ENCODE measurements at regions not wholly inside any gene's neighbourhood (a gene's known extent, or its start where the extent isn't known, plus 50 kb on each side); places are given as distances from the start of the nearest gene placed in this dataset.
A peak's percentile ranks its signal among the peaks of the same experiment; 100 is the strongest.

DNA sequence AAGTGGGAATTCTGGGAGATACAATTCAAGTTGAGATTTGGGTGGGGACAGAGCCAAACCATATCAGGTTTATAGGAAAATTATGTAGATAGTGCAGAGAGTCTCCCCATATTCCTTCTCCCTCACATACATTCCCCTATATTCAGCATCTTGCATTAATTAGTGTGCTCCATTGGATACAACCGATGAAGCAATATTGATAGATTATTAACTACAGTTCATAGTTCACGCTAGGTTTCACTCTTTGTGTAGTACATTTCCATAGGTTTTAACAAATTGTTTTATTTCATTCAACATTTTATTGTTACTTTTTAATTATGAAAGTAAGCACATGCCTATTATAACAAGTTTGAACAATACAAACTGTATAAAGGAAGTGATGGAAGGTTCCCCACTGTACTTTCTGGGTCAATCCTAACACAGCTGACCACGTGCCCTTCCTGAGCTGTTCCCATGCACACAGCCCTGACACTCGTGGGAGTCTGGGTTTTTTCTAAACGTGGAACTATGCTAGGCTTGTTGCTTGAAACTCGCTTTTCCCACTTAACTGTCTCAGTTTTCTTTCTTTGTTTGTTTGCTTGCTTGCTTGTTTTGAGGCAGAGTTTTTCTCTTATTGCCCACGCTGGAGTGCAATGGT, 116.8 kb upstream of the TMPRSS2 start:
- Histone ChIP-seq H4K91ac (ENCODE audit: low read depth, low read length, poor library complexity) (no peak overlapping the region), H3K14ac (ENCODE audit: low read length) (no peak overlapping the region), H3K4me1 (ENCODE audit: control insufficient read depth in 2 of 2, insufficient read depth in 1 of 2, low read depth in 1 of 2, low read length in 2 of 2) (no peaks in the 10 kb centered on the region), H2BK12ac (ENCODE audit: low read length) (no peak overlapping the region), H3K4ac (ENCODE audit: low read length) (no peak overlapping the region), H2BK15ac (ENCODE audit: low read length) (no peak overlapping the region), H3K4me3 (ENCODE audit: low read length in 2 of 2) (no peak overlapping the region), H2AK5ac (ENCODE audit: low read depth, low read length) (no peak overlapping the region), H2BK120ac (ENCODE audit: low read depth, low read length) (no peak overlapping the region), H3K18ac (ENCODE audit: low read length) (no peak overlapping the region), H3K27ac (replicated peaks; ENCODE audit: low read length) (no peak overlapping the region), H2BK5ac (ENCODE audit: low read length) (no peak overlapping the region), H3K36me3 (replicated peaks in 1 of 2; ENCODE audit: control insufficient read depth in 2 of 2, insufficient read depth in 2 of 2, low read length in 2 of 2) (no peaks in the 10 kb centered on the region), H3K9ac (ENCODE audit: low read depth, low read length, poor library complexity) (no peak overlapping the region), H2AFZ (ENCODE audit: low read length) (no peak overlapping the region), H3K9me3 (replicated peaks in 1 of 2; ENCODE audit: control insufficient read depth in 2 of 2, insufficient read depth in 1 of 2, low read depth in 1 of 2, low read length in 2 of 2) (no peaks in the 10 kb centered on the region), H3K79me1 (ENCODE audit: low read depth, low read length) (no peaks in the 10 kb centered on the region), H3K23ac (ENCODE audit: low read depth, low read length, poor library complexity) (no peak overlapping the region), H4K8ac (ENCODE audit: low read depth, low read length) (no peak overlapping the region), H3K4me2 (ENCODE audit: insufficient read depth, low read length, poor library complexity, severe bottlenecking) (no peak overlapping the region), H3K27me3 (ENCODE audit: control insufficient read depth in 3 of 3, insufficient read depth in 3 of 3, low read depth in 1 of 3, low read length in 3 of 3) (no peaks in the 10 kb centered on the region)
- DNase-seq (ENCODE audit: low spot score): no peak
- no CpG with 5 or more reads among the region's 7 CpGs for WGBS, 2 donors (ENCODE audit: extremely low coverage in 2 of 2, insufficient read length in 2 of 2, insufficient replicate concordance in 1 of 2)

DNA sequence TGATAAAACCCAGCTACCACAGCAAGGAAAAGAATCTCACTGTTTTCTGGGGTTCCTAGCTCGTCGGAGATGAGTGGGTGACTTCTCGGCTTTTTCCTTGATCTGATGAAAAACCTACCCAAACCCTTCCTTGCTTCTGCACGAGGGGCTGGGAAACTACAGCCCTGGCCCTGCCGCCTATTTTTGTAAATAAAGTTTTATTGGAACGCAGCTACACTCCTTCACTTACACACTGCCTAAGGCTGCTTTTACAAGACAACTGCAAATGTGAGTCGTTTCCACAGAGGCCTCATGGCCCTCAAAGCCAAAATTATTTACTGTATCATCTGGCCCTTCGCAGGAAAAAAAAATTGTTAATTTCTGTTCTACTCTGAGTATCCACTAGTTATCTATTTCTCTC, 116.0 kb upstream of the TMPRSS2 start:
- DNase-seq (ENCODE audit: low spot score): no peak
- Histone ChIP-seq H3K36me3 (replicated peaks in 1 of 2; ENCODE audit: control insufficient read depth in 2 of 2, insufficient read depth in 2 of 2, low read length in 2 of 2) (no peaks in the 10 kb centered on the region), H2BK120ac (ENCODE audit: low read depth, low read length) (no peak overlapping the region), H2AFZ (ENCODE audit: low read length) (no peak overlapping the region), H3K79me1 (ENCODE audit: low read depth, low read length) (no peaks in the 10 kb centered on the region), H3K4me2 (ENCODE audit: insufficient read depth, low read length, poor library complexity, severe bottlenecking) (no peak overlapping the region), H4K8ac (ENCODE audit: low read depth, low read length) (no peak overlapping the region), H3K4ac (ENCODE audit: low read length) (no peak overlapping the region), H3K9me3 (replicated peaks in 1 of 2; ENCODE audit: control insufficient read depth in 2 of 2, insufficient read depth in 1 of 2, low read depth in 1 of 2, low read length in 2 of 2) (no peaks in the 10 kb centered on the region), H3K23ac (ENCODE audit: low read depth, low read length, poor library complexity) (no peak overlapping the region), H2AK5ac (ENCODE audit: low read depth, low read length) (no peak overlapping the region), H3K14ac (ENCODE audit: low read length) (no peak overlapping the region), H3K4me1 (ENCODE audit: control insufficient read depth in 2 of 2, insufficient read depth in 1 of 2, low read depth in 1 of 2, low read length in 2 of 2) (no peaks in the 10 kb centered on the region), H2BK12ac (ENCODE audit: low read length) (no peak overlapping the region), H2BK5ac (ENCODE audit: low read length) (no peak overlapping the region), H3K27me3 (ENCODE audit: control insufficient read depth in 3 of 3, insufficient read depth in 3 of 3, low read depth in 1 of 3, low read length in 3 of 3) (no peaks in the 10 kb centered on the region), H3K18ac (ENCODE audit: low read length) (no peak overlapping the region), H3K27ac (replicated peaks; ENCODE audit: low read length) (no peak overlapping the region), H2BK15ac (ENCODE audit: low read length) (no peak overlapping the region), H4K91ac (ENCODE audit: low read depth, low read length, poor library complexity) (no peak overlapping the region), H3K4me3 (ENCODE audit: low read length in 2 of 2) (no peak overlapping the region), H3K9ac (ENCODE audit: low read depth, low read length, poor library complexity) (no peak overlapping the region)
- WGBS, 2 donors (ENCODE audit: extremely low coverage in 2 of 2, insufficient read length in 2 of 2, insufficient replicate concordance in 1 of 2): no CpG with 5 or more reads among the region's 8 CpGs

DNA sequence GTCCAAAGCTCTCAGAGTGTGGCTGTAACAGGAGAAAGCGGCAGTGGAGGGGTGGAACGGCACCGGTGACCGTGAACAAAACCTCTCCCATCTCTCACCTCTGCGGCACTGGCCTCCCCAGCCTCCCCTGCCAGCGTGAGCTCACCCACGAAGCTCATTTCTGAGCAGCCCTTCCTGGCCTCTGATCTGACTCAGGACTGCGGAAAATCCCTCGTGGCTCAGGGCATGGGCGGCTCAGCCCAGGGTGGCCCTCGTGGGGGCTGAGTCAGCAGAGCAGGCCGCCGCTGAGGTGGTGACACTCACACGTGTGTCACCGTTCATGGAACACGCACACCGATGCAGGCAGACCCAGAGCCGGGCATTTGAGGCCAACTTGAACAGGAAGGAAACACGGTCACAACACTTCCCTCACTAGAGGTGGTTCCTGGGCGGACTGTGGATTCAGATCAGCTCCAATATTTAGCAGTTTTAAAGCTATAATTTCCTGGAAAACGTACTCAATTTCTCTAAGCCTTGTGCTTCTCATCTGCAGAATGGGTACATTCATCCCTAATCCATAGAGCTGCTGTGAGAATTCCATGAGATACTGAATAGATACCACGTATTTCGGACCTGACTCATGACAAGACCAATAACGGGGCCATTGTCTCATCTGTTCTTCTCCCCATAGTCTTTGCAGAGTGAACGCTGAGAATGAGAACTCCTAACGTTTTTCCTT, 115.0 kb upstream of the TMPRSS2 start:
- no peaks in the 10 kb centered on the region for H3K36me3 ChIP-seq (replicated peaks in 1 of 2; ENCODE audit: control insufficient read depth in 2 of 2, insufficient read depth in 2 of 2, low read length in 2 of 2)
- H3K18ac ChIP-seq (ENCODE audit: low read length): peak overlapping the region; percentile 44
- no peak overlapping the region for H2AFZ ChIP-seq (ENCODE audit: low read length)
- DNase-seq (ENCODE audit: low spot score): no peak
- H3K4me1 ChIP-seq (ENCODE audit: control insufficient read depth in 2 of 2, insufficient read depth in 1 of 2, low read depth in 1 of 2, low read length in 2 of 2): no peaks in the 10 kb centered on the region
- no peak overlapping the region for H4K8ac ChIP-seq (ENCODE audit: low read depth, low read length)
- no peak overlapping the region for H2BK15ac ChIP-seq (ENCODE audit: low read length)
- no peak overlapping the region for H3K23ac ChIP-seq (ENCODE audit: low read depth, low read length, poor library complexity)
- no peak overlapping the region for H3K4me2 ChIP-seq (ENCODE audit: insufficient read depth, low read length, poor library complexity, severe bottlenecking)
- H3K9ac ChIP-seq (ENCODE audit: low read depth, low read length, poor library complexity): no peak overlapping the region
- no peak overlapping the region for H3K4ac ChIP-seq (ENCODE audit: low read length)
- H4K91ac ChIP-seq (ENCODE audit: low read depth, low read length, poor library complexity): no peak overlapping the region
- no peak overlapping the region for H2BK12ac ChIP-seq (ENCODE audit: low read length)
- no peak overlapping the region for H3K27ac ChIP-seq (replicated peaks; ENCODE audit: low read length)
- no peaks in the 10 kb centered on the region for H3K27me3 ChIP-seq (ENCODE audit: control insufficient read depth in 3 of 3, insufficient read depth in 3 of 3, low read depth in 1 of 3, low read length in 3 of 3)
- no peak overlapping the region for H3K4me3 ChIP-seq (ENCODE audit: low read length in 2 of 2)
- H3K14ac ChIP-seq (ENCODE audit: low read length): no peak overlapping the region
- H3K79me1 ChIP-seq (ENCODE audit: low read depth, low read length): no peaks in the 10 kb centered on the region
- WGBS, 2 donors (ENCODE audit: extremely low coverage in 2 of 2, insufficient read length in 2 of 2, insufficient replicate concordance in 1 of 2): no CpG with 5 or more reads among the region's 26 CpGs
- H3K9me3 ChIP-seq (replicated peaks in 1 of 2; ENCODE audit: control insufficient read depth in 2 of 2, insufficient read depth in 1 of 2, low read depth in 1 of 2, low read length in 2 of 2): no peaks in the 10 kb centered on the region
- no peak overlapping the region for H2BK5ac ChIP-seq (ENCODE audit: low read length)
- peak overlapping the region; percentile 3 for H2AK5ac ChIP-seq (ENCODE audit: low read depth, low read length)
- H2BK120ac ChIP-seq (ENCODE audit: low read depth, low read length): no peak overlapping the region

DNA sequence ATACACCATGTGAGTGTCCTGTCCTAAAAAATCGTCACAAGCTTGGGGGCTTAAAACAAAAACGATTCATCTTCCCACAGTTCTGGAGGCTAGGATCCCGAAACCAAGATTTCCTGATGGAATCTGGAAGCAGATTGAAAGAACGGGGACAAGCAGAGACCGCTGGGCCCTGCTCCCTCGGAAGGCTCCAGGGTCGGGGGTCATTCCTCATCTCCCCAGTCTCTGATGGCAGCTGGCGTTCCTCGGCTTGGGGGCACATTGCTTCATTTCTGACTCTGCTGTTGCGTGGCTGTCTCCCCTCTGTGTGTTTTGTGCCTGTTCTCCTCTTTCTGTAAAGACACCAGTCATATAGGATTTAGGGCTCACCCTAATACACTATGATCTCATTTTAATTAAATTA, 114.2 kb upstream of the TMPRSS2 start:
- Histone ChIP-seq H3K23ac (ENCODE audit: low read depth, low read length, poor library complexity) (no peak overlapping the region), H3K4ac (ENCODE audit: low read length) (no peak overlapping the region), H4K91ac (ENCODE audit: low read depth, low read length, poor library complexity) (no peak overlapping the region), H3K9ac (ENCODE audit: low read depth, low read length, poor library complexity) (no peak overlapping the region), H3K36me3 (replicated peaks in 1 of 2; ENCODE audit: control insufficient read depth in 2 of 2, insufficient read depth in 2 of 2, low read length in 2 of 2) (no peaks in the 10 kb centered on the region), H3K9me3 (replicated peaks in 1 of 2; ENCODE audit: control insufficient read depth in 2 of 2, insufficient read depth in 1 of 2, low read depth in 1 of 2, low read length in 2 of 2) (no peaks in the 10 kb centered on the region), H2AFZ (ENCODE audit: low read length) (no peak overlapping the region), H2BK5ac (ENCODE audit: low read length) (no peak overlapping the region), H2BK120ac (ENCODE audit: low read depth, low read length) (no peak overlapping the region), H4K8ac (ENCODE audit: low read depth, low read length) (no peak overlapping the region), H2AK5ac (ENCODE audit: low read depth, low read length) (no peak overlapping the region), H3K14ac (ENCODE audit: low read length) (no peak overlapping the region), H3K4me3 (ENCODE audit: low read length in 2 of 2) (no peak overlapping the region), H3K4me1 (ENCODE audit: control insufficient read depth in 2 of 2, insufficient read depth in 1 of 2, low read depth in 1 of 2, low read length in 2 of 2) (no peaks in the 10 kb centered on the region), H3K27me3 (ENCODE audit: control insufficient read depth in 3 of 3, insufficient read depth in 3 of 3, low read depth in 1 of 3, low read length in 3 of 3) (no peaks in the 10 kb centered on the region), H3K79me1 (ENCODE audit: low read depth, low read length) (no peaks in the 10 kb centered on the region), H2BK12ac (ENCODE audit: low read length) (no peak overlapping the region), H3K4me2 (ENCODE audit: insufficient read depth, low read length, poor library complexity, severe bottlenecking) (no peak overlapping the region), H2BK15ac (ENCODE audit: low read length) (no peak overlapping the region), H3K18ac (ENCODE audit: low read length) (no peak overlapping the region), H3K27ac (replicated peaks; ENCODE audit: low read length) (no peak overlapping the region)
- DNase-seq (ENCODE audit: low spot score): no peak
- WGBS, 2 donors (ENCODE audit: extremely low coverage in 2 of 2, insufficient read length in 2 of 2, insufficient replicate concordance in 1 of 2): no CpG with 5 or more reads among the region's 10 CpGs

All from neuronal stem cell (in vitro differentiated cells).